PFSK-1 (cell line): ENCODE measurements at regions not wholly inside any gene's neighbourhood (a gene's known extent, or its start where the extent isn't known, plus 50 kb on each side); places are given as distances from the start of the nearest gene placed in this dataset.

Source experiments
- FOXP2 ChIP-seq: optimal IDR thresholded peaks from 2 replicates; pipeline ENCODE3; 2011; ENCODE audit warnings: borderline replicate concordance, control low read depth, inconsistent platforms; ENCODE audit not compliant: insufficient read depth; ENCODE audit errors: extremely low read length, extremely low read depth
- POLR2AphosphoS5 ChIP-seq: IDR thresholded peaks from 2 replicates; pipeline ENCODE4 v1.6.1; 2012; ENCODE audit warnings: low read depth, mild to moderate bottlenecking, control low read depth, low read length, moderate library complexity
- REST ChIP-seq, 2 experiments: IDR thresholded peaks; 2 replicates each; pipeline versions ENCODE4 v1.6.1 to v1.8.0; 2011 to 2012; ENCODE audit warnings: low read depth in 2 of 2, low read length in 2 of 2, control low read depth in 1 of 2, inconsistent platforms in 1 of 2, mild to moderate bottlenecking in 1 of 2, moderate library complexity in 1 of 2; ENCODE audit not compliant: insufficient read depth in 1 of 2
- SIN3A ChIP-seq: IDR thresholded peaks from 2 replicates; pipeline ENCODE4 v1.6.1; 2012; ENCODE audit warnings: mild to moderate bottlenecking, low read length, moderate library complexity, borderline replicate concordance; ENCODE audit not compliant: insufficient read depth
- TAF1 ChIP-seq: IDR thresholded peaks from 2 replicates; pipeline ENCODE4 v1.6.1; 2012; ENCODE audit warnings: low read length, control low read depth, borderline replicate concordance; ENCODE audit not compliant: insufficient read depth

GRCh38 chr2:104521247-104521646 lies 332.7 kb upstream of the POU3F3 start:
- TF ChIP-seq POLR2AphosphoS5 (no peak), REST (IDR thresholded peaks at IDR 0.05; ENCODE audit: insufficient read depth in 1 of 2, low read depth in 2 of 2, low read length in 2 of 2) (no peak), SIN3A (no peak), TAF1 (no peak), FOXP2 (no peak)
